ENCODE measurements at regions not wholly inside any gene's neighbourhood (a gene's known extent, or its start where the extent isn't known, plus 50 kb on each side); places are given as distances from the start of the nearest gene placed in this dataset.

- TF ChIP-seq CTCF (conservative IDR thresholded peaks at IDR 0.05; ENCODE audit: control insufficient read depth, insufficient read depth, low read depth, low read length): no peak
These were observed 1537.8 kb upstream of the ACO1 start for GRCh38 chr9:30846651-30847050.

GRCh38 chr9:30851600-30851999 is 1532.8 kb upstream of the ACO1 start:
- no peak overlapping the region for H3K4me3 ChIP-seq (ENCODE audit: control insufficient read depth, low read depth, low read length)
- no peak for DNase-seq (ENCODE audit: low read depth)
- TF ChIP-seq CTCF (conservative IDR thresholded peaks at IDR 0.05; ENCODE audit: control insufficient read depth, insufficient read depth, low read depth, low read length): no peak

More at GRCh38 chr9:30846651-30847050, 1537.8 kb upstream of the ACO1 start:
- no peak overlapping the region for H3K4me3 ChIP-seq (ENCODE audit: control insufficient read depth, low read depth, low read length)
- DNase-seq (ENCODE audit: low read depth): no peak

- no peak for DNase-seq (ENCODE audit: low read depth)
- H3K4me3 ChIP-seq (ENCODE audit: control insufficient read depth, low read depth, low read length): no peak overlapping the region
- no peak for TF ChIP-seq CTCF (conservative IDR thresholded peaks at IDR 0.05; ENCODE audit: control insufficient read depth, insufficient read depth, low read depth, low read length)
These were observed 1483.7 kb upstream of the ACO1 start for GRCh38 chr9:30900706-30901105.

GRCh38 chr9:30913331-30913730 is 1471.1 kb upstream of the ACO1 start:
- TF ChIP-seq CTCF (conservative IDR thresholded peaks at IDR 0.05; ENCODE audit: control insufficient read depth, insufficient read depth, low read depth, low read length): no peak
- no peak for DNase-seq (ENCODE audit: low read depth)
- no peak overlapping the region for H3K4me3 ChIP-seq (ENCODE audit: control insufficient read depth, low read depth, low read length)

GRCh38 chr9:30915451-30915850 is 1469.0 kb upstream of the ACO1 start:
- DNase-seq (ENCODE audit: low read depth): no peak
- no peak overlapping the region for H3K4me3 ChIP-seq (ENCODE audit: control insufficient read depth, low read depth, low read length)
- no peak for TF ChIP-seq CTCF (conservative IDR thresholded peaks at IDR 0.05; ENCODE audit: control insufficient read depth, insufficient read depth, low read depth, low read length)

GRCh38 chr9:30925126-30925525 is 1459.3 kb upstream of the ACO1 start:
- no peak for DNase-seq (ENCODE audit: low read depth)
- no peak overlapping the region for H3K4me3 ChIP-seq (ENCODE audit: control insufficient read depth, low read depth, low read length)
- TF ChIP-seq CTCF (conservative IDR thresholded peaks at IDR 0.05; ENCODE audit: control insufficient read depth, insufficient read depth, low read depth, low read length): no peak

- H3K4me3 ChIP-seq (ENCODE audit: control insufficient read depth, low read depth, low read length): no peak overlapping the region
- no peak for TF ChIP-seq CTCF (conservative IDR thresholded peaks at IDR 0.05; ENCODE audit: control insufficient read depth, insufficient read depth, low read depth, low read length)
- DNase-seq (ENCODE audit: low read depth): no peak
These were observed 1458.8 kb upstream of the ACO1 start for GRCh38 chr9:30925635-30926034.
